ENCODE measurements at regions not wholly inside any gene's neighbourhood (a gene's known extent, or its start where the extent isn't known, plus 50 kb on each side); places are given as distances from the start of the nearest gene placed in this dataset.
A peak's percentile ranks its signal among the peaks of the same experiment; 100 is the strongest.

- H3K4me1 ChIP-seq (ENCODE audit: control extremely low read depth in 1 of 4, control insufficient read depth in 4 of 4, insufficient read depth in 4 of 4, low read length in 3 of 4), result peaks cover 4 to 16% (median 8%) of the 10 kb centered on the region in 4 experiments
- H3K27me3 ChIP-seq (replicated peaks in 2 of 5; ENCODE audit: control insufficient read depth in 4 of 5, insufficient read depth in 5 of 5, low read length in 4 of 5), result no peaks in the 10 kb centered on the region
- DNase-seq, result no peak
- H3K4me3 ChIP-seq (ENCODE audit: control insufficient read depth in 1 of 7, extremely low read depth in 1 of 7, insufficient read depth in 4 of 7, low read depth in 2 of 7, low read length in 6 of 7), result no peak overlapping the region
- WGBS (ENCODE audit: insufficient coverage), result 92% methylated on average over 2 of the region's 2 CpGs
- ChIA-PET POLR2A (interaction anchor here (1.2 kb wide), 1 partner anchor 20 kb away, joined by 4 read pairs; no protein-coding TSS in a partner anchor), CTCF (interaction anchor here (0.6 to 1.0 kb wide), 2 partner anchors 22 to 925 kb away, joined by 3 read pairs; no protein-coding TSS in a partner anchor)
- H3K9me3 ChIP-seq (ENCODE audit: control extremely low read depth in 1 of 5, control insufficient read depth in 4 of 5, insufficient read depth in 2 of 5, low read depth in 1 of 5, low read length in 4 of 5), result no peaks in the 10 kb centered on the region
- no peaks in the 10 kb centered on the region for H3K36me3 ChIP-seq (ENCODE audit: control insufficient read depth in 4 of 4, insufficient read depth in 4 of 4, low read length in 3 of 4)
- H3K27ac ChIP-seq (ENCODE audit: insufficient read depth in 1 of 2, low read depth in 1 of 2, low read length in 2 of 2, poor library complexity in 1 of 2, severe bottlenecking in 2 of 2), result no peak overlapping the region
These were observed 286.2 kb upstream of the STT3B start for GRCh38 chr3:31246293-31247062.

- ChIA-PET POLR2A (interaction anchor here (1.2 kb wide), 1 partner anchor 20 kb away, joined by 4 read pairs; no protein-coding TSS in a partner anchor), CTCF (interaction anchor here (1.0 kb wide), 1 partner anchor 22 kb away, joined by 3 read pairs; no protein-coding TSS in a partner anchor)
- H3K9me3 ChIP-seq (ENCODE audit: control extremely low read depth in 1 of 5, control insufficient read depth in 4 of 5, insufficient read depth in 2 of 5, low read depth in 1 of 5, low read length in 4 of 5), result no peaks in the 10 kb centered on the region
- no peak overlapping the region for H3K4me3 ChIP-seq (ENCODE audit: control insufficient read depth in 1 of 7, extremely low read depth in 1 of 7, insufficient read depth in 4 of 7, low read depth in 2 of 7, low read length in 6 of 7)
- H3K27me3 ChIP-seq (replicated peaks in 2 of 5; ENCODE audit: control insufficient read depth in 4 of 5, insufficient read depth in 5 of 5, low read length in 4 of 5), result no peaks in the 10 kb centered on the region
- H3K4me1 ChIP-seq (ENCODE audit: control extremely low read depth in 1 of 4, control insufficient read depth in 4 of 4, insufficient read depth in 4 of 4, low read length in 3 of 4), result peaks cover 4 to 16% (median 8%) of the 10 kb centered on the region in 4 experiments
- 100% methylated on average over 2 of the region's 2 CpGs for WGBS (ENCODE audit: insufficient coverage)
- H3K27ac ChIP-seq (ENCODE audit: insufficient read depth in 1 of 2, low read depth in 1 of 2, low read length in 2 of 2, poor library complexity in 1 of 2, severe bottlenecking in 2 of 2), result no peak overlapping the region
- no peak for DNase-seq
- no peaks in the 10 kb centered on the region for H3K36me3 ChIP-seq (ENCODE audit: control insufficient read depth in 4 of 4, insufficient read depth in 4 of 4, low read length in 3 of 4)
These were observed 285.7 kb upstream of the STT3B start for GRCh38 chr3:31247063-31247447.

GRCh38 chr3:31247850-31248562, 284.7 kb upstream of the STT3B start:
- ChIA-PET CTCF (interaction anchor here (1.0 kb wide), 1 partner anchor 21 kb away, joined by 3 read pairs; no protein-coding TSS in a partner anchor), POLR2A (interaction anchor here (1.2 kb wide), 1 partner anchor 21 kb away, joined by 4 read pairs; no protein-coding TSS in a partner anchor)
- Histone ChIP-seq H3K27ac (ENCODE audit: insufficient read depth in 1 of 2, low read depth in 1 of 2, low read length in 2 of 2, poor library complexity in 1 of 2, severe bottlenecking in 2 of 2) (no peak overlapping the region), H3K36me3 (ENCODE audit: control insufficient read depth in 4 of 4, insufficient read depth in 4 of 4, low read length in 3 of 4) (no peaks in the 10 kb centered on the region), H3K27me3 (replicated peaks in 2 of 5; ENCODE audit: control insufficient read depth in 4 of 5, insufficient read depth in 5 of 5, low read length in 4 of 5) (no peaks in the 10 kb centered on the region), H3K4me1 (ENCODE audit: control extremely low read depth in 1 of 4, control insufficient read depth in 4 of 4, insufficient read depth in 4 of 4, low read length in 3 of 4) (peaks cover 4 to 16% (median 8%) of the 10 kb centered on the region in 4 experiments), H3K9me3 (ENCODE audit: control extremely low read depth in 1 of 5, control insufficient read depth in 4 of 5, insufficient read depth in 2 of 5, low read depth in 1 of 5, low read length in 4 of 5) (no peaks in the 10 kb centered on the region), H3K4me3 (ENCODE audit: control insufficient read depth in 1 of 7, extremely low read depth in 1 of 7, insufficient read depth in 4 of 7, low read depth in 2 of 7, low read length in 6 of 7) (no peak overlapping the region)
- 94% methylated on average over 4 of the region's 5 CpGs for WGBS (ENCODE audit: insufficient coverage)
- DNase-seq, result no peak

GRCh38 chr3:31248563-31248992, 284.1 kb upstream of the STT3B start:
- Histone ChIP-seq H3K4me1 (ENCODE audit: control extremely low read depth in 1 of 4, control insufficient read depth in 4 of 4, insufficient read depth in 4 of 4, low read length in 3 of 4) (peaks cover 4 to 16% (median 8%) of the 10 kb centered on the region in 4 experiments), H3K27ac (ENCODE audit: insufficient read depth in 1 of 2, low read depth in 1 of 2, low read length in 2 of 2, poor library complexity in 1 of 2, severe bottlenecking in 2 of 2) (no peak overlapping the region), H3K36me3 (ENCODE audit: control insufficient read depth in 4 of 4, insufficient read depth in 4 of 4, low read length in 3 of 4) (no peaks in the 10 kb centered on the region), H3K4me3 (ENCODE audit: control insufficient read depth in 1 of 7, extremely low read depth in 1 of 7, insufficient read depth in 4 of 7, low read depth in 2 of 7, low read length in 6 of 7) (no peak overlapping the region), H3K9me3 (ENCODE audit: control extremely low read depth in 1 of 5, control insufficient read depth in 4 of 5, insufficient read depth in 2 of 5, low read depth in 1 of 5, low read length in 4 of 5) (no peaks in the 10 kb centered on the region), H3K27me3 (replicated peaks in 2 of 5; ENCODE audit: control insufficient read depth in 4 of 5, insufficient read depth in 5 of 5, low read length in 4 of 5) (no peaks in the 10 kb centered on the region)
- 99% methylated on average over 6 of the region's 6 CpGs for WGBS (ENCODE audit: insufficient coverage)
- ChIA-PET CTCF (no interaction called here), POLR2A (no interaction called here)
- DNase-seq, result no peak

GRCh38 chr3:31249545-31249944, 283.2 kb upstream of the STT3B start:
- Histone ChIP-seq H3K36me3 (ENCODE audit: control insufficient read depth in 4 of 4, insufficient read depth in 4 of 4, low read length in 3 of 4) (no peaks in the 10 kb centered on the region), H3K4me1 (ENCODE audit: control extremely low read depth in 1 of 4, control insufficient read depth in 4 of 4, insufficient read depth in 4 of 4, low read length in 3 of 4) (peaks cover 4 to 16% (median 8%) of the 10 kb centered on the region in 4 experiments), H3K9me3 (ENCODE audit: control extremely low read depth in 1 of 5, control insufficient read depth in 4 of 5, insufficient read depth in 2 of 5, low read depth in 1 of 5, low read length in 4 of 5) (no peaks in the 10 kb centered on the region), H3K27me3 (replicated peaks in 2 of 5; ENCODE audit: control insufficient read depth in 4 of 5, insufficient read depth in 5 of 5, low read length in 4 of 5) (no peaks in the 10 kb centered on the region), H3K4me3 (ENCODE audit: control insufficient read depth in 1 of 7, extremely low read depth in 1 of 7, insufficient read depth in 4 of 7, low read depth in 2 of 7, low read length in 6 of 7) (no peak overlapping the region), H3K27ac (ENCODE audit: insufficient read depth in 1 of 2, low read depth in 1 of 2, low read length in 2 of 2, poor library complexity in 1 of 2, severe bottlenecking in 2 of 2) (no peak overlapping the region)
- DNase-seq, result no peak
- CTCF ChIA-PET, result no interaction called here
- POLR2A ChIA-PET, result no interaction called here

- DNase-seq, result peak in 2 of 3 donors; percentile 46 to 50
- H3K9me3 ChIP-seq (ENCODE audit: control extremely low read depth in 1 of 5, control insufficient read depth in 4 of 5, insufficient read depth in 2 of 5, low read depth in 1 of 5, low read length in 4 of 5), result no peaks in the 10 kb centered on the region
- no peak overlapping the region for H3K4me3 ChIP-seq (ENCODE audit: control insufficient read depth in 1 of 7, extremely low read depth in 1 of 7, insufficient read depth in 4 of 7, low read depth in 2 of 7, low read length in 6 of 7)
- ChIA-PET CTCF (interaction anchor here (0.6 kb wide), 1 partner anchor 38 kb away, joined by 3 read pairs; no protein-coding TSS in a partner anchor), POLR2A (interaction anchor here (0.6 kb wide), 1 partner anchor 502 kb away, joined by 3 read pairs; no protein-coding TSS in a partner anchor)
- H3K4me1 ChIP-seq (ENCODE audit: control extremely low read depth in 1 of 4, control insufficient read depth in 4 of 4, insufficient read depth in 4 of 4, low read length in 3 of 4), result peaks cover 4 to 16% (median 8%) of the 10 kb centered on the region in 4 experiments
- H3K36me3 ChIP-seq (ENCODE audit: control insufficient read depth in 4 of 4, insufficient read depth in 4 of 4, low read length in 3 of 4), result no peaks in the 10 kb centered on the region
- no peaks in the 10 kb centered on the region for H3K27me3 ChIP-seq (replicated peaks in 2 of 5; ENCODE audit: control insufficient read depth in 4 of 5, insufficient read depth in 5 of 5, low read length in 4 of 5)
- WGBS (ENCODE audit: insufficient coverage), result 71% methylated on average over 1 of the region's 1 CpG
- H3K27ac ChIP-seq (ENCODE audit: insufficient read depth in 1 of 2, low read depth in 1 of 2, low read length in 2 of 2, poor library complexity in 1 of 2, severe bottlenecking in 2 of 2), result no peak overlapping the region
These were observed 282.5 kb upstream of the STT3B start for GRCh38 chr3:31250116-31250777.
